GM23338 (cell line): ENCODE measurements at regions not wholly inside any gene's neighbourhood (a gene's known extent, or its start where the extent isn't known, plus 50 kb on each side); places are given as distances from the start of the nearest gene placed in this dataset.

ENCODE experiments used
- ATAC-seq: fragments of 200-7000 bp; cut with Tn5 transposase; 3 replicates; pipeline ENCODE4 v1.9.1; 2020
- DNase-seq: peaks from one replicate; pipeline ENCODE4 v3.0.0-alpha.2; 2015; ENCODE audit warnings: low spot score
- H2AFZ ChIP-seq: fragments of 200-600 bp; sonication (generic); 2 replicates; pipeline ENCODE4 v1.8.0; 2016; ENCODE audit warnings: antibody characterized with exemption, mild to moderate bottlenecking, moderate library complexity
- H3F3A ChIP-seq: fragments of 200-600 bp; sonication (generic); replicated peaks from 2 replicates; pipeline ENCODE4 v1.8.0; 2017; ENCODE audit warnings: antibody characterized with exemption, mixed run types, low read depth
- H3K27ac ChIP-seq: fragments of 200-600 bp; sonication (generic); 2 replicates; pipeline ENCODE4 v1.6.1; 2016; ENCODE audit warnings: low read depth
- H3K27me3 ChIP-seq: fragments of 200-600 bp; sonication (generic); 2 replicates; pipeline ENCODE4 v1.8.0; 2016; ENCODE audit warnings: mild to moderate bottlenecking, mixed run types, moderate library complexity; ENCODE audit not compliant: insufficient read depth
- H3K36me3 ChIP-seq: fragments of 200-600 bp; sonication (generic); 2 replicates; pipeline ENCODE4 v1.8.0; 2016; ENCODE audit warnings: mild to moderate bottlenecking; ENCODE audit not compliant: insufficient read depth
- H3K4me1 ChIP-seq: fragments of 200-600 bp; sonication (generic); 2 replicates; pipeline ENCODE4 v1.8.0; 2016; ENCODE audit warnings: mild to moderate bottlenecking, moderate library complexity; ENCODE audit not compliant: insufficient read depth
- H3K4me2 ChIP-seq: fragments of 200-600 bp; sonication (generic); 2 replicates; pipeline ENCODE4 v1.7.1; 2017; ENCODE audit warnings: mixed run types
- H3K4me3 ChIP-seq: fragments of 200-600 bp; sonication (generic); 2 replicates; pipeline ENCODE4 v1.6.1; 2016; ENCODE audit warnings: mixed run types
- H3K79me2 ChIP-seq: fragments of 200-600 bp; sonication (generic); replicated peaks from 2 replicates; pipeline ENCODE4 v1.8.0; 2017; ENCODE audit warnings: mild to moderate bottlenecking; ENCODE audit not compliant: insufficient read depth
- H3K9me2 ChIP-seq: fragments of 200-600 bp; sonication (generic); 2 replicates; pipeline ENCODE4 v1.8.0; 2017; ENCODE audit not compliant: insufficient read depth
- H4K20me1 ChIP-seq: fragments of 200-600 bp; sonication (generic); replicated peaks from 2 replicates; pipeline ENCODE4 v1.8.0; 2017; ENCODE audit warnings: mild to moderate bottlenecking; ENCODE audit not compliant: insufficient read depth
- H3K27ac Mint-ChIP-seq: 2 replicates; pipeline ENCODE4 v1.8.0; 2020; ENCODE audit warnings: inconsistent platforms, mild to moderate bottlenecking, moderate library complexity, mixed read lengths
- H3K27me3 Mint-ChIP-seq: 3 replicates; pipeline ENCODE4 v1.8.0; 2022; ENCODE audit warnings: low read depth, mild to moderate bottlenecking, moderate library complexity, mixed read lengths, inconsistent platforms; ENCODE audit not compliant: insufficient read depth, poor library complexity
- H3K36me3 Mint-ChIP-seq: 3 replicates; pipeline ENCODE4 v1.8.0; 2021; ENCODE audit warnings: low read depth, mild to moderate bottlenecking, inconsistent platforms, moderate library complexity, mixed read lengths
- H3K4me1 Mint-ChIP-seq: 3 replicates; pipeline ENCODE4 v1.8.0; 2020; ENCODE audit warnings: mild to moderate bottlenecking, inconsistent platforms, mixed read lengths
- H3K4me3 Mint-ChIP-seq: 3 replicates; pipeline ENCODE4 v1.8.0; 2021; ENCODE audit warnings: moderate library complexity, mild to moderate bottlenecking, inconsistent platforms, mixed read lengths
- H3K9me3 Mint-ChIP-seq: 3 replicates; pipeline ENCODE4 v1.8.0; 2020; ENCODE audit warnings: moderate library complexity, mild to moderate bottlenecking, inconsistent platforms, mixed read lengths
- EZH2phosphoT487 ChIP-seq: fragments of 200-600 bp; sonication (generic); IDR thresholded peaks from one replicate; pipeline ENCODE4 v1.8.1; 2018; ENCODE audit warnings: antibody characterized with exemption; ENCODE audit not compliant: unreplicated experiment
- JUNB ChIP-seq: IDR thresholded peaks from one replicate; pipeline ENCODE4 v1.6.1; 2016; ENCODE audit warnings: antibody characterized with exemption; ENCODE audit not compliant: unreplicated experiment
- REST ChIP-seq: IDR thresholded peaks from one replicate; pipeline ENCODE4 v1.6.1; 2018; ENCODE audit warnings: antibody characterized with exemption; ENCODE audit not compliant: unreplicated experiment
- ZNF114 ChIP-seq: fragments of 250-450 bp; sonication (Bioruptor Pico); IDR thresholded peaks from 2 replicates; pipeline ENCODE4 v1.5.0; 2020; ENCODE audit warnings: mild to moderate bottlenecking, moderate library complexity
- ZNF331 ChIP-seq: fragments of 250-450 bp; sonication (Bioruptor Pico); IDR thresholded peaks from 2 replicates; pipeline ENCODE4 v1.5.0; 2020; ENCODE audit warnings: low read depth, mild to moderate bottlenecking, moderate library complexity
- ZNF462 ChIP-seq: fragments of 250-450 bp; sonication (Bioruptor Pico); IDR thresholded peaks from 2 replicates; pipeline ENCODE4 v1.5.0; 2020; ENCODE audit warnings: mild to moderate bottlenecking, moderate library complexity

GRCh38 chr4:72663828-72664227 lies 94.8 kb upstream of the ADAMTS3 start:
- Mint-ChIP-seq H3K9me3 (no peaks in the 10 kb centered on the region), H3K36me3 (no peaks in the 10 kb centered on the region), H3K4me3 (no peak overlapping the region), H3K4me1 (peaks cover 49% of the 10 kb centered on the region), H3K27ac (peak overlapping the region; percentile 39), H3K27me3 (no peaks in the 10 kb centered on the region)
- H3K36me3 ChIP-seq = no peaks in the 10 kb centered on the region
- no peak for DNase-seq
- no peak overlapping the region for H3K27ac ChIP-seq
- no peak overlapping the region for H3K4me3 ChIP-seq
- H3K9me2 ChIP-seq = no peaks in the 10 kb centered on the region
- TF ChIP-seq EZH2phosphoT487 (no peak), JUNB (no peak), ZNF331 (CRISPR knock-in tag) (no peak), ZNF114 (no peak), REST (no peak), ZNF462 (CRISPR knock-in tag) (no peak)
- ATAC-seq = peak; percentile 41
- H3K79me2 ChIP-seq = no peaks in the 10 kb centered on the region
- no peaks in the 10 kb centered on the region for H3K27me3 ChIP-seq
- no peaks in the 10 kb centered on the region for H4K20me1 ChIP-seq
- no peaks in the 10 kb centered on the region for H3F3A ChIP-seq
- peaks cover 55% of the 10 kb centered on the region for H3K4me1 ChIP-seq
- H3K4me2 ChIP-seq = no peak overlapping the region
- H2AFZ ChIP-seq = peak overlapping the region; percentile 57; the same call in 1 of the 2 replicates
